CMK (cell line): ENCODE measurements at regions not wholly inside any gene's neighbourhood (a gene's known extent, or its start where the extent isn't known, plus 50 kb on each side); places are given as distances from the start of the nearest gene placed in this dataset.

Experiments used
- DNase-seq: peaks from one replicate; pipeline ENCODE4 v3.0.0-alpha.2; 2010; ENCODE audit warnings: low read depth

DNA sequence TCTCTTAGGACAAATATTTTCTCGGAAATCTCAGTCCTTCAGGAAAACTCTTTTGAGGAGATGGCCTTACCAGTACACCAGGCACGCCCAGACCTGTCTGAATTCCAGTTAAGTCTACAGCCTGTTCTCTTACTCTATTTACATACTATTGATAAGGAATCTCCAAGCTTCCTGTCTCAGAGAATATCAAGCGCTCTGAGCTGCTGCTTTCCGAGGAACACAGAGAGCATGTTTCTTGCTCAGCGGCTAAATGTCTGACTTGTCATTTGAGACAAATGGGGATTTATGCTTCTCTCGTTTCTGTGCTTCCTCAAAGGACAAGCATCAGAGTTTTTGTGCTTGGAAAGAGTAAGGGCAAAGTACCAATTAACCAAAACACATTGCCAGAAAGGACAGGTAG, 112.4 kb upstream of the CCDC54 start:
- DNase-seq = no peak

DNA sequence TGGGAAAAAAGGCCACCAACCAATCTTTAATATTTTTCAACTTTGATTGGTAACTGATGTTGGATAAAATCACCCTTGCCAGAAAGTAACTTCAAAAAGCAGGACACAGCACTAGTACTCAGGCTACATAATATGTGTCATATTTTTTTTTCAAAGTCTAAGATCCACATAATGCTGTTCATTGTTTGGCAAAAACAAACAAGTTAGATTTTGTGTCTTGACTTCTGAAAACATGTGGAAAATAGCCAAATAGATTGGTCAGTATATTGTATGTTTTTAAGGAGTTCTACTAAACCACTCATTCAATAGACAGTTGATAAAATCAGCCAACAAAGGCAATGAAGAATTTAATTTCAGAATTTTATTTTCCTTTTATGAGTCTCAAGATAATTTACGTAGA, 111.7 kb upstream of the CCDC54 start:
- no peak for DNase-seq

DNA sequence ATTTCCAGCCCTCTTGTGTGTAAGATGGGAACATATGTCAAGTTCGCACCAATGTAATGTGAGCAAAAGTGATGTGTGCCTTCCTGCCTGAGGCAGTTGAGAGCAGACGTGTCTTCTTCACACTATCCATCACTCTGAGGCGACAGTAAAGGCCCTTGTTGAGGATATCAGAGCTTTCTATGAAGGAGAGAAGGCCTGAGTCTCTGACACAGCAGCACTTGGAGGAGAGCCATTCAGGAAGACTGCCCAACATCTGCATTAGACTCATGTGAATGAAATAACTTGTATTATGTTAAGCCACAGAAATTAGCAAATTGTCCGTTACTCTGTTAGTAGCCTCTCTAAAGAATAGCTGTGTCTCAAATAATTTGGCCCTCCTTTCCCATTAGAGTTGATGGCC, 108.8 kb upstream of the CCDC54 start:
- DNase-seq = no peak

DNA sequence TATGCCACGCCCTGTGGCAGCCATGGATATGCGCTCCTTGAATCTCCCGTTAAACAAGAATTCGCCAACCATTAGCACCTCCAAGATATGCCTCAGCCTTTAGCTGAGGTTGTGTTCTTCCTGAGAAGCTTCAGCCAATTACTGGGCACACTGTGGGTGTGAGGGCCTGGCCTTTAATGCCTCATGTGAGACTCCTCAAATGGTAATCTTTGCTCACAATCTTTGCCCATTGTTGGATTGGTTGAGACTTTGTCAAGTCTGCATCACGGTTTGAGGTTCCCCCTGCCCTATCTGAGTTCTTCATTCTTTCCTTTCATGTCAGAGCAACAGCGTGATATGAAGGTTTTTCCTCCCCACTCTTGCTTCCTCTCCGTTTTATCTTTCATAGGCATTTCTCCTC, 108.1 kb upstream of the CCDC54 start:
- DNase-seq = peak; percentile 71

DNA sequence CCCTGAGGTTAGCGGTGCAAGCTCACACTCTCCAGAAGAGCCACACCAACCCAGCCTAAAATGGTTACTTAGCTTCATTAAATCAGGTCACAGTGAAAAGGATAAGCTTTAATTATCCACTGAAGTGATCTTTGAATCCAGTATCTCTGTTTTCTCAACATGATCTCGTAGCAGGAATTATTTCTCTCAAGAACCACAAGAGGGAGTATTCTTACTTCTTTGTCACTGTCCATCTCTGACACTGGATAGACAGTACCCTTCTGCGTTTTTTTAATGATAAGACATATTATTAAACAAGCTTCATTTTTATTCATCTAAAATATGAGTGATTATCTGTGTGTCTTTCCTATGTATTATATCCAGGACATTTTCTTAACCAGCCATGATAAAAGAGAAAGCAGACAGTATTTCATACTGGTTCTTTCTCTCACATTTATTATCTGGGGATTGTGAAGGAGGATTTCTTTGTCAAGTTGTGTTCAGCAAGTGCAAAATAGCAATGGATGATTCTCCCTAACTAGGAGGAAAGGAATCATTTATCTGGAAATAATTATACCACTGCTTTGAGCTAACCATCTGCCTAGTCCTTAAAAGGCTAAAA, 105.4 kb upstream of the CCDC54 start:
- no peak for DNase-seq

DNA sequence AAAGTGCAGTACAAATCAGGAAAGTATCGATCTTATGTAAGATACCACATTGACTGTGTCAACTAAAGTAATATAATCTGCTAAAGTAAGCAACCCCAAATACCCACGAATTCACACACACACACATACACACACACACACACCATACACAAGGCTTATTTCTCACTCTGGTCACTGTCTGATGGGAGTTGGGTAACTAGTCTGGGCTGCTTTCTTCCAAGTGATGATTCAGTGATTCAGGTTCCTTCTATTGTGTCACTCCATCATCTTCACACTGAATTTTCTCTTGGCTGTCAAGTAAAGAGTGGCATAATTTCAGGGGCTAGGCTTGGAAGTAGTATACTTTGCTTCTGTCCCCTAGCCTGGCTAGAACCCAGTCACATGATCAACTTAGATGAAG, 104.8 kb upstream of the CCDC54 start:
- DNase-seq = no peak

DNA sequence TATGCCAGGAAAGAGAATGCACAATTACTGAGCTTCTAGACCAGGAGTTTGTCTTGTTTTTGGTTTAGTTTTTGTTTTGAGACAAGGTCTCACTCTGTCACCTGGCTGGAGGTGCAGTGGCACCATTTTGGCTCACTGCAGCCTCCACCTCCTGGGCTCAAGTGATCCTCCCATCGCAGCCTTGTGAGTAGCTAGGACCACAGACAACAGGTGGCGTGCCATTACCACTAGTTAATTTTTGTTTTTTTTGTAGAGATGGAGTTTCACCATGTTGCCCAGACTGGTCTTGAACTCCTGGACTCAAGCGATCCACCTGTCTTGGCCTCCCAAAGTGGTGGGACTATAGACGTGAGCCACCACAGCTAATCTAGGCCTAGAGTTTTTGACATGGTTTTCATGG, 104.4 kb upstream of the CCDC54 start:
- DNase-seq = no peak

DNA sequence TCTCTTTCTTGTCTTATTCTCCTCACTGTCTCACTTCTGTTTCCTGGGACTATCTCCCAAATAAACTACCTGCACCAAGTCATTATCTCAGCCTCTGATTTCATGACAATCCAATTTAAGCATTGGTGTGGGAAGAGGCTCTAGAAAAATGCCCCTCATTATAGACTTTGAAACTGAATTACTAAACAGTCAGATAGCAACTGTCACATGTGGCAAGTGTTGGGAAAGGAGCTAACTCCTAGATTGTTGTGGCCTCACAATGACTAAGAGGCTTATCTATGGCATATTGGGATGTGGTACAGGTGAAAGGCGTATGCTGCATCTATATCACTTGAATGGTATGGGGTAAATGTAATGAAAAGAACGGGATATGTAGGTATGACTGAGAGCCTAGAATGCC, 103.5 kb upstream of the CCDC54 start:
- no peak for DNase-seq

DNA sequence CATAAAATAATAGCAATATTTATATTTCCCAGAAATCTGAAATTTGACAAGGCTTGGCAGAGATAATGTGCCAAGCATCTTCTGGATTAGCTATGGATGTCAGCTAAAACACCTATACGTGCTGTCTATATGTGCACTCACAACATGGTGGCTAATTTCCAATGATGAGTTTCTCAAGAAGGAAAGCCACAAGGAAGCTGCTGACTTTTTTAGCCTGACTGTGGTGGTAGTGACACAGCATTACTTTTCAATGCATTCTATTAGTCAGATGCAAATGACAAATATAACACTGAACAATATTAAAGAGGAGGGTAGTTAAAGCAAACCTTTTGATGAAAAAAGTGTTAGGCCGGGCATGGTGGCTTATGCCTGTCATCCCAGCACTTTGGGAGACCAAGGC, 101.7 kb upstream of the CCDC54 start:
- DNase-seq = no peak

DNA sequence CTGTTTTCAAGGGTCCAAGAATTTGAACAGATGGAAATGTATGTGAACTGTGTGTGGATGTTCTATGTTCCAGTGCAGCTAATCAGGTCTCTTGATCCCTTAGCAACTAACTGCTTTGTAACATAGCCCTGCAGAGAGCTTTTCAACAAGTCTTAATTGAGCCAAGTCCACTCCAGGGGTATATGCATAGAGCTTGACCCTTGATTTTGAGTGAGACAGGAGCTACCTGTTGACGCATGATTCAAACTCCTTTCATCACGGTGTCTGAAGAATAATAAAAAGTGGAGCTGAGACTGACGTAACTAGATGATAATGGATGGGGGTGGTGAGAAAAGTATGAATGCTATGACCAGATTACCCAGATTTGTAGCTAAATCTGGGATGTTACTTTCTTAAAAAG, 93.3 kb upstream of the CCDC54 start:
- no peak for DNase-seq

DNA sequence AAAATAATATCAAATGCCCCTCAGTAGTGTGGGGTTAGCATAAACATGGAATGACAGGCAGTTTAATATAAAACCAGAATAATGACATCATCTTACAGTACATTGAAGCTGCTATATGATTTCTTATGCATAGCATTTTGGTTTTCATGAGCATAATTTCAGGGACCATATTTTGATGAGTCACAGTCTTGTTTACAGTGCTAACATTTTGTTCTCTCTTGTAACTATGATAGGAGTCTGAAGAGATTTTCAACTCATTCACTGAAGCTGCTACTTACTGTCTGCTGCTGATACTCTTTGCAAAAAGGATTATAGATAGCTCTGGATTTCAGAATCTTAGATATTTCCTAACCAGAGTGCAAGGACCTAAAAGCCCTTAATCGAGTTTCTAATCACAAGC, 92.6 kb upstream of the CCDC54 start:
- DNase-seq = no peak

DNA sequence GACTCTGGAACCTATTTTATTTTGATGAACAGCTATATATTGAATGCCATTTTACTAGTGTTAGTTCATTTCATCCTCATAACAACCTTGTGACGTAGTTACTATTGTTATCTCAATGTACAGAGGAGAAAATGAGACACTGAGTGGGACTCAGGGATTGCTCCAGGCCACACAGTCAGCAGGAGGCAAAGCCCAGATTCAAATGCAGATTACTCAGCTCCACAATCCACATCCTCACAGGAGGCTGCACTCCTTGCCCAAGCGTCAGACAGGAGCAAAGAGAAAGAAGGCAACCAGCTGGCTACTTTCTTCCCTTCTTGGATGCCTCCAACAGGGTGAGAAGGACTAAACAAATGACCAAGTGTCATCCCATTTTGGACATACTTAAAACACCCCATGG, 92.0 kb upstream of the CCDC54 start:
- no peak for DNase-seq

DNA sequence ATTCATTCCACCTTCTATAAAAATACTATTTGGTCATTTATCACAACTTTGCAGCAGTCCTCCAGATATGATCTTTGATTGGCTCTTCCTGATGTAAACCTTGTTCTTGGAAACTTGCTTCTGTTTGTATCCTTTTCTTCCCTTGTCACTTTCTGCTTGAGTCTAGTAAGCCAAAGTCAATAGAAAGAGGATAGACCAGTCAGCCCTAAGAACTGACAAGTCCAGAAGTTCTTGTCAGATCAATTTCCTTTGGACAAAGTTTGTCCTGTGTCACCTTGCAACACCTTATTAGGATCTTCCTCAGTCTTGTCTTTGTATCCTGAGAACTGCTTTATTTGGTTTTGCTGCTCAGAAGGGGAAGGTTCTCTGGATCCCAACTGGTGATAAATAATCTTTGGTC, 87.9 kb upstream of the CCDC54 start:
- no peak for DNase-seq

DNA sequence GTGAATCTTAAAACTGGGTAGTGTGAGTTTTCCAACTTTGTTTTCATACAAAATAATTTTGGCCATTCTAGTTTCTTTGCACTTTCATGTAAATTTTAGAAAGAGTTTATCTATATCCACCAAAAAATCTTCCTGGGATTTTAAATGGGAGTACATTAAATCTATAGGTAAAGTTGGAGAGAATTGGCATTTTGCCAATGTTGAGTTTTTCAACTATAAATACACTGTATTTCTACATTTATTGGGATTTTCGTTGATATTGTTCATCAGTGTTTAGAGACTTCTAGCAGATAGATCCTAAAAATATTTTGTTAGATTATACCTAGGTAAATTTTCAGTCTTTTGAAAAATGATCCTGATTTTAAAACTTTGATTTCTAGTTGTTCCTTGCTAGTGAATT, 83.1 kb upstream of the CCDC54 start:
- no peak for DNase-seq

DNA sequence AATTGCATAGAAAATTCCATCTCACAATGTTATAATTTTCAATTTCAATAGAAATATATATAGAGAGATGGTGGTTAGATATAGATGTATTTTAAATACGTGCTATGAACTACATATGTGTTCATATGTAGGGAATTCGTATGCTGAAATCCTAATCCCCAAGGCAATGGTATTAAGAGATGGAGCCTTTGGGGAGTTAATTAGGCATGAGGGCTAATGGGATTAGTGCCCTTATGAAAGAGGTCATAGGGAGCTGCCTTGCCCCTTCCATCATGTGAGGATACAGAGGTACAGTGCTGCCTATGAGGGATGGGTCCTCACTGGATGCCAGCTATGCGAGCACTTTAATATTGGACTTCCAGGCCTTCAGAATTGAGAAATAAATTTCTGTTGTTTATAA, 79.6 kb upstream of the CCDC54 start:
- DNase-seq = no peak

DNA sequence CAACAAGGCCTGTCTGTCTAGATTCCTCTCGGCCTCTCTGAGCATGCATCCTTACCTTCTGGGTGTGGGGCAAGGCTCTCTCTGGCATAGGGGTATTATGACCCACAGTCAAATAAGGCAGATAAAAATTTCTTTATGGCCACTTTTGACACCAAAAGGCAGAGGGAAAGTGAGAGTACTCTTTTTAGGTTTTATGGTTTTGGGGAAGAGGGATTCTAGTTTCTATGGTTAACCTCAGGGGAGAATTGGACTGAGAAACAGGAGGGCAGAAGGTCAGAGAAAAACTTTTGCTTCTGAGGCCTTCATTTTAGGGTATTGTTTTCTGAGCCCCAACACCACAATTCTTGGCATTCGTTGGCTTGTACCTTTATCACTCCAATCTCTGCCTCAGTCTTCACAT, 70.0 kb upstream of the CCDC54 start:
- DNase-seq = no peak

DNA sequence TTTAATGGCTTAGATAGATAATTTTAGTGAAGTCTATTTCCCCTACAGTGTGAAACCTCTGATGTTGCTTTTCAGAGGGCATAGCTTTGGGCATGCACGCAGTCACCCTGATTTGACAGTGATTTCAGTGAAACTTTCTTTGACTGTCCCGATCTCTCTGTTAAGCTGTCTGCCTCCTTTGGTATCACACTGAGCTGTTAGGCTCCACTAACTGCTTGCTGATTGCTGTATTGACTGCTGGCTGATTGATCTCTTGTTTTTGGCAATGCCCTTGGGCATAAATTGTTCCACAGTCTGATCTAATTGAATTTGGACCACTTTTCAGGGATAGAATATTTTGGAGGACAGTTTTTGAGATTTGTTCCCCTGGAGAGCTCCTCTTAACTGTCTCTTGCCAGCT, 68.5 kb upstream of the CCDC54 start:
- DNase-seq = no peak

DNA sequence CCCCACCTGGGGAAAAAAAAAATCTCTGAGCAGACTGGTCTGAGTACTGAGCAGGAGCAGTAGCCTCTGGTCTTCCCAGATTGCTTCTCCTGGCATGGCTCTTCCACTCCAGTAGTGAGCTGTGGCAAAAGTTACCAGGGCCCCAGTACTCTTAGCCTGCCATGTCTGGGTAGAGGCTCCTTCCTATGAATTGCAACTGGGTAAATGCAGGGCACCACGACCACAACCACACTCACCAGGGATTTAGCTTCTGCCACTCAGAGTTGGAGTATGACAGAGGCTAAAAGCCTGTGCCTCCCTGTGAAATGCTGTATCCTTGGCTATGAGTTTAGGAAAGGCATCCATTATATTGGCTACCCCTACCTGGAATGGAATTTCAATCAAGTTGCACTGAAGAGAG, 67.9 kb upstream of the CCDC54 start:
- no peak for DNase-seq

DNA sequence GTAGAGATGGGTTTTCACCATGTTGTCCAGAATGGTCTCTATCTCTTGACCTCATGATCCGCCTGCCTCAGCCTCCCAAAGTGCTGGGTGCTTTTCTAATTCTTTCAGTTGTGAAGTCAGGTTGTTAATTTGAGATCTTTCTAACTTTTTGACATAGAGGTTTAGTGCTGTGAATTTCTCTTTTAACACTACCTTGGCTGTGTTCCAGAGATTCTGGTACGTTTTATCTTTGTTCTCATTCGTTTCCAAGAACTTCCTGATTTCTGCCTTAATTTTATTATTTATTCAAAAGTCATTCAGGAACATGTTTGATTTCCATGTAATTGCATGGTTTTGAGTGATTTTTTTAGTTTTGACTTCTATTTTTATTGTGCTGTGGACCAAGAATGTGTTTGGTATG, 63.5 kb upstream of the CCDC54 start:
- no peak for DNase-seq

DNA sequence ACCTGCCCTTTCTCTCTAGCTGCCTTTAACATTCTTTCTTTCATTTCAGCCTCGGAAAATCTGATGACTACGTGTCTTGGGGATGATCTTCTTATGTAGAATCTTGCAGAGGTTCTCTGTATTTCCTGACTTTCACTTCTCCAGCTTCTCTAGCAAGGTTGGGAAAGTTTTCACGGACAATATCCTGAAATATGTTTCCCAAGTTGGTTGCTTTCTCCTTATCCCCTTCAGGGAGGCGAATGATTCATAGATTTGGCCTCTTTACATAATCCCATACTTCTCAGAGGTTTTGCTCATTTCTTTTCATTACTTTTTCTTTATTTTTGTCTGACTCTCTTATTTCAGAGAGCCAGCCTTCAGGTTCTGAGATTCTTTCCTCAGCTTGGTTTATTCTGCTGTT, 62.1 kb upstream of the CCDC54 start:
- DNase-seq = no peak

DNA sequence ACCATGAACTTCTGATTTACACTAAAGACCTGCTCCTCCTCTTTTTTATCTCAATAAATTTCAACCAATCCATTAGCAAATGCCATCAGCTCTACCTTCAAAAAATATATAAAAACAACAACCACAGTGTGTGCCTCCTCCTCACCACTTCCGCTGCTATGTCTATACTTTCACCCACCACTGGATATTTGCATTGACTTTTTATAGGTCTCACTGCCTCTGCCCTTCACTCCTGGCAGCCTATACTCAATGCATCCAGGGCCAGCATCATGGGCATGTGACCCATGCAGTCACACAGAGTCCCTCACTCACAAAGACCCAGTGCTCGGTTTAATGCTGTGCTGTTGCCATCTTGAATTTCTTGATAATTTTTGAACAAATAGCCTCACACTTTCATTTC, 53.5 kb upstream of the CCDC54 start:
- no peak for DNase-seq

DNA sequence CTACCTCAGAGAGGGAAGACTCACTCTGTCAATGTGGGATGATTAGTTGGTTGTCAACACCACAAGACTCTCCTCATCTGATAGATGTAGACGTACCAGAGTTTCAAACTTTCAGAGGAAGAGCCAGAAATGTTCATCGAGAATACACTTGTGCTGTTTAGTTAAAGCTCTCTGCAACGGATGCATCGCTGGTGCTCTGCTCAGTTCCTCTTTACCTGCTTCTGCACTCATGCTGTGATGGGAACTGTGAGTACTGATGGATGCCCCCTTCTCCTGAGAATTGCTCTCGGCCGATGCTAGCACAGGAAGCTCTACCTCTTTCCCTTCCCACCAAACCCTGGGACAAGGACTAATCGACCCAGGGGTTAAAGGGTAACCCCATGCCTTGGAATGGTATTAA, 51.8 kb upstream of the CCDC54 start:
- no peak for DNase-seq
